ENCODE measurements at regions not wholly inside any gene's neighbourhood (a gene's known extent, or its start where the extent isn't known, plus 50 kb on each side); places are given as distances from the start of the nearest gene placed in this dataset.

- DNase-seq = no peak
These were observed 253.6 kb upstream of the XYLT1 start for GRCh38 chr16:17724242-17724898.

DNA sequence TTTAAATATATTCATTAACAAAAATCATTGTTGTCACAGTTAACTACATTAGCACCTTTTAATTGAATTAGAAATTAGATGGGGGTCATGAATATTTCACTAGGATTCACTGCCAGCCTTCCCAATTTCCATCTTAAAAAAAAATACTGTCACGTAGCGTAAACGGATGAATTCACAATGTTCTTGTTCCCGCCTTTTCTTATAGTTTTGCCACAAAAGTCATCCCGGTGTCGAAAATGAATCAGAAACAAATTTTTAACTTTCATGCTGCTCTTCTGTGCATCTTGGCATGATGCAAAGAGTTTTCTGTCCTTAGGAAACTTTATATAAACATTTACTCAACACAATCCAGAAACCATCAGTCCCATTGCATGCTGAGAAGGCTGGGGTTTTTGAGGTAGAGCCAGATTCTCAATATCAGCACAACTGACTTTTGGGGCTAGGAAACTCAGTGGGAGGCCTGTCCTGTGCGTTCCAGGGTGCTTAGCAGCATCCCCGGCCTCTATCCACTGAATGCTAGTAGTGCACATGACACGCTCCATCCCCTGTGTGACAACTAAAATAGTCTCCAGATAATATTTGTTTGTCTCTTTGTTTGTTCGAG lies 252.9 kb upstream of the XYLT1 start:
- DNase-seq = no peak

GRCh38 chr16:17718495-17718894 lies 247.7 kb upstream of the XYLT1 start:
- DNase-seq = no peak

- no peak for DNase-seq
These were observed 235.1 kb upstream of the XYLT1 start for GRCh38 chr16:17705847-17706246.

DNA sequence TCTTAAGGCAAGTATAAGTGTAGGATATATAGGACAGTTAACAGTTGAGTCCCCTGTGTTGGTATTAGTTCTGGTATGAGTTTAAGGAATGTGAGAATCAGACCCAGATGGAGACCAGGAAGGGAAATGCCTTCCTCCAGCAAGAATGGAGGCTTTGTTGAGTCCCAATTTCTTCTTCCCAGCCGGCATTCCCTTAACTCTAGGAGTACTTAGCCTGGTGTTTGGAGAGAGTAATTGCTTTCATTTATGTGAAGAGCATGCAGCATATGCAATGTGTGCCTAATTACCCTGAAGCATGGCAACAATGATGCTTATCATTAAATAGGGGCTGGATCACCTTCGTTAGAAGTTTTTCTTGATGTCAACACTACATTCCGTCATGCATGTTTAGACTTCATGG lies 225.9 kb upstream of the XYLT1 start:
- DNase-seq = no peak

- no peak for DNase-seq
These were observed 221.7 kb upstream of the XYLT1 start for GRCh38 chr16:17692484-17692883.

DNA sequence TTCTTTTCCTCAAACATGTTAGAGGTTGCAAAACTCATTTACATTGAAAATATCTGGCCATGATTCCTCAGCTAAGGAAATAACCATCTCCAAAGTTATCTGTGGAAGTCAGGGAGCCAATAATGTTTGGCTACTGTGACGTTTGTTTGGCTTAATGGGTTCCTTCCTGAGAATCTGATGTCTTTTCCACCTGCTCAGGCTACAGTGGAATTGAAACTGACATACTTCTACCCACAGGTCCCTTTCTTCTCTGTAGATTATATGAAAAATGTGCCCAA lies 221.1 kb upstream of the XYLT1 start:
- DNase-seq = no peak

GRCh38 chr16:17691106-17691898 lies 220.5 kb upstream of the XYLT1 start:
- DNase-seq = no peak

GRCh38 chr16:17685447-17685846 lies 214.7 kb upstream of the XYLT1 start:
- DNase-seq = no peak

GRCh38 chr16:17683281-17683680 lies 212.5 kb upstream of the XYLT1 start:
- DNase-seq = no peak

DNA sequence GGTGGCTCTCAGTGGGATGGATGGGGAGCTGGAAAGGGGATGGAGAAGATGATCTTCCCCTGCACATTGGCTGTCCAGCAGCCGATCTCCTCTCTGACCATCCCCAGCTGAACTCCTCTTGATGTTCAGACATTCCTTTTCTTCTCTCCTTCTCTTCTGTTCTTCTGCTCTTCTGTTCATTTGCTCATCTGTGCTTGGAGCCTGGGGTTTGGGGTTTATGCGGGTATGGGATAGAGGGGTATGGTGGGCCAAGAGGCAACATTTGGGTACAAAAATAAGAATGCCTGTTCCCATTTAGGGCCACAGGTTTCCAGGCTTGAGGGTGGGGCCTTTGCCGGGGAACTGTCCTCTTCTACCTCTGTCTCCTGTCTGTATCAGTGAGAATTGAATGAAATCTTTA lies 205.4 kb upstream of the XYLT1 start:
- DNase-seq = no peak

DNA sequence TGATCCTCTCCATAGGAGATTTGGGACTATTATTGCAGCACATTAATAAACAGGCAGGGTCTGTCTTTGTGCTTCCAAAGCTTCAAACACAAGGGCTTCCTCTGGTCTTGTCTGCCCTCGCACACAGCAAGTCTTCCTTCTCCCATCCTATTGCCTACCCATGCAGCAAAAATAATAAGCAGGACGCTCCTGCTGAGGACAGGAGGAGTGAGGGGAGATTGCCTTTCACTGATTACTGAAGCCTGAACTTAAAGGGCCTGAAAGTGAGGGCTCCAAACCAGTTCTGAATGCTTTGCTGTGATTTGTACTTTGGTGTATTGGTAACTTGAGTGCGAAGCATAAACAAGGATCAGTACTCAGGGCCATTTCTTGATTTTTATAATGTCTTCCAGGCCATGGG lies 197.6 kb upstream of the XYLT1 start:
- DNase-seq = no peak

DNA sequence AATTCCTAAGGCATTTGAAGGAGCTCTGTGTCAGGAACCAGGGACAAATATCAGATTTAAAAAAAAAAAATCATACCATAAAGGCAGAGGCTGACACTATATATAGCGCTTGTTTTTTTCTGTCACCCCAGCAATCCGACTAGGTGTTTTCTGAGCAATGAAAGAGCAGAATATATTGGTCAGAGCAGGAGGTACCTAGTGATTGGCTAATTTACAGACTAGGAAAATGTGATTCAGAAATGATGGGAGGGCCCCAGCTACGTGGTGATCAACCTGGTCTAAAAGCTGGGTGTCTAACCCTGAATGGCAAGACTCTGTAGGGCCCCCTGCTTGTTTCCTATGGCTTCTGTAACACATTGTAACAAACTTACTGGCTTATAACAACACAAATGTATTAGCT lies 195.5 kb upstream of the XYLT1 start:
- DNase-seq = no peak

DNA sequence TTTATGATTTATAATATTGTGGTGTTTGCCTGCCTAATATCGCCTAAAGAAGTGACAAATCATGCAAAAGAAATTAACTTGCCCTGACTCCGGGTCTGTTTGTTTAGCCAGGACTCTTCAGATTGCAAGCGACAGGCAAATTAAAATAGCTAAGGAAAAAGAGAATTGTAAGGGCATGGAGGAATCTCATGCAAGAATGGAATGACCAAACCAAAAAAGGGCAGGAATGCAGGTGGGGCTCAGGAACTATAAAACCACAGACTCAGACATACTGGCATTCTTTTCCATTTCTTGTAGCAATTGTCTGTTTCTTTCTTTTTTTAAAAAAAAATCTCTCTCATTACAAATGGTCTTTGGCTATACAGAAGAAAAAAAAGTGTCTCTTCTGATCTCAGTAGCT lies 188.1 kb upstream of the XYLT1 start:
- no peak for DNase-seq

DNA sequence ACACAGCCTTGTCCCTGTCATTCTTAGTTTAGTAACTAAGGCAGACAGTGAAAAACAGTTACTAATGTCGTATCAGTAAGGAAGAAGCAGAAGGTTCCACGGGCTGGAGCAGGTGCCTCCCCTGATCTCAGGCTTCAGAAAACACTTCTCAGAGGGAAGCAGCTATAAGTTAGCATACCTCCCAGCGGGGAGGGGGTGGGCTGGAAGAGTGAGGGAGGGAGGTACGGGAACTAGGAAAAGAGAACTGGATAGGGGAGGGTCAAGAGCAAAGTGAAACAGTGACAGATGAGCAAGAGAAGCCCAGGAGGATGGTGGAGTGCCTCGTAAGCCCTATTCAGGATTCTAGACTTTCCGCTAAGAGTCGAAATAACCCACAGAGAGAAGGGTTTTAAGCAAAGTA lies 186.3 kb upstream of the XYLT1 start:
- DNase-seq = no peak

GRCh38 chr16:17654571-17654970 lies 183.8 kb upstream of the XYLT1 start:
- DNase-seq = no peak

- DNase-seq = no peak
These were observed 183.4 kb upstream of the XYLT1 start for GRCh38 chr16:17654142-17654541.

- no peak for DNase-seq
These were observed 177.4 kb upstream of the XYLT1 start for GRCh38 chr16:17647879-17648872.

DNA sequence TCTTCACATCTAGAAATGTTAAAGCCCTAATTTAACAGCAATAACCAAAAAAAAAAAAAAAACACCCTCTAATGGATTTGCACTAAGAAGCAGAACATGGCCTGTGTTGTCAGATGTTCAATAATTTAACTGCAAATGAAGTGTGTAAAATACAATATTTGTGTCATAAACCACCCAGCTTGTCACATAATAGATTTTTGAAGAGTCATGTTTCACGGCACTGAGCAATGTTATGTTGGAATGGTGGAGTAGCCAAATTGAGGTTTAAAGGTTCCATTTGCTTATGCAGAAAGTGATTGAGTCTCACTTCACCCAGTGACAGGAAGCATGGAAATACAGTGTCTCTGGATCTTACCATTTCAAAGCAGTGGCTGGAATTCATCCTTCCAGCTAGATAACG lies 173.2 kb upstream of the XYLT1 start:
- no peak for DNase-seq

GRCh38 chr16:17641990-17642389 lies 171.2 kb upstream of the XYLT1 start:
- DNase-seq = no peak

DNA sequence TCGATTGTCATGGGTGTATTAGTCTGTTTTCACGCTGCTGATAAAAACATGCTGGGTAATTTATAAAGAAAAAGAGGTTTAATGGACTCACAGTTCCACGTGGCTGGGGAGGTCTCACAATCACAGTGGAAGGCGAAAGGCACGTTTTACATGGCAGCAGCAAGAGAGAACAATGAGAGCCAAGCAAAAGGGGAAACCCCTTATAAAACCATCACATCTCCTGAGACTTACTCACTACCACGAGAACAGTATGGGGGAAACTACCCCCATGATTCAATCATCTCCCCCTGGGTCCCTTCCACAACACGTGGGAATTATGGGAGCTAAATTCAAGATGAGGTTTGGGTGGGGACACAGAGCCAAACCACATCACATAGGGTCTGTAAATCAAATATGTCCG lies 167.4 kb upstream of the XYLT1 start:
- DNase-seq = no peak

DNA sequence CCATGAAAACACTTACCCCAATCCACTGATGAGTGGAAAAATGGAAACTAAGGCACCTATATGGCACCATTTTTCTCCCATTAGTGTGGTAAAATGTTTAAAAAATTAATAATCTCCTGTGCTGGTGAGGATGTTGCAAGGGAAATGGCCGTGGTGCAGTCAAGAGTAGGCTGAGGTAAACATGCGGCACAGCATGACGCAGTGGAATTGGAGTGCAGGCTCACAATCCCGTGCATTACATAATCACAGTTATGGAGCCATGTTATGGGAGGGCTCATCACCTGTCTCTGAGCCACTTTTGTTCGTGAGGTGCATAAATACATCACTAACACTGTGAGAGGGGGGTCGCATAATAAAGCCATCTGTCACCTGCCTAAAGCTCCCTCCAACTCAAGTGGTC lies 164.4 kb upstream of the XYLT1 start:
- DNase-seq = no peak

GRCh38 chr16:17633181-17633951 lies 162.6 kb upstream of the XYLT1 start:
- no peak for DNase-seq

Measured in NCI-H526 (cell line).